ENCODE measurements at regions not wholly inside any gene's neighbourhood (a gene's known extent, or its start where the extent isn't known, plus 50 kb on each side); places are given as distances from the start of the nearest gene placed in this dataset.

- no peak for TF ChIP-seq CTCF (IDR thresholded peaks at IDR 0.05)
- TF ChIP-seq POLR2A (IDR thresholded peaks at IDR 0.05), result no peak
- no peak for TF ChIP-seq POLR2AphosphoS5 (IDR thresholded peaks at IDR 0.05)
Measured at GRCh38 chr4:10335050-10335449, 122.2 kb downstream of the ZNF518B start.
